ENCODE measurements at regions not wholly inside any gene's neighbourhood (a gene's known extent, or its start where the extent isn't known, plus 50 kb on each side); places are given as distances from the start of the nearest gene placed in this dataset.

GRCh38 chr6:65943548-65943947 lies 236.5 kb upstream of the EYS start:
- intact Hi-C loops (cut with micrococcal nuclease; ENCODE audit: unreplicated experiment): no loop called here
- Mint-ChIP-seq H3K4me1 (ENCODE audit: low read depth, unreplicated experiment) (no peaks in the 10 kb centered on the region), H3K9me3 (ENCODE audit: low read depth, unreplicated experiment) (peaks cover 6% of the 10 kb centered on the region), H3K36me3 (ENCODE audit: insufficient read depth, unreplicated experiment) (no peaks in the 10 kb centered on the region), H3K27me3 (ENCODE audit: unreplicated experiment) (no peaks in the 10 kb centered on the region), H3K4me3 (ENCODE audit: low read depth, unreplicated experiment) (no peak overlapping the region), H3K27ac (ENCODE audit: unreplicated experiment) (no peak overlapping the region)
- CTCF ChIA-PET: no interaction called here
- DNase-seq: no peak
- no TSS peak for BruUV-seq (replicated peaks)
- TF ChIP-seq CTCF (IDR thresholded peaks at IDR 0.05; ENCODE audit: unreplicated experiment): no peak

GRCh38 chr6:65943051-65943450 lies 236.0 kb upstream of the EYS start:
- Mint-ChIP-seq H3K27me3 (ENCODE audit: unreplicated experiment) (no peaks in the 10 kb centered on the region), H3K4me3 (ENCODE audit: low read depth, unreplicated experiment) (no peak overlapping the region), H3K36me3 (ENCODE audit: insufficient read depth, unreplicated experiment) (no peaks in the 10 kb centered on the region), H3K9me3 (ENCODE audit: low read depth, unreplicated experiment) (peaks cover 9% of the 10 kb centered on the region), H3K27ac (ENCODE audit: unreplicated experiment) (no peak overlapping the region), H3K4me1 (ENCODE audit: low read depth, unreplicated experiment) (no peaks in the 10 kb centered on the region)
- no peak for TF ChIP-seq CTCF (IDR thresholded peaks at IDR 0.05; ENCODE audit: unreplicated experiment)
- no peak for DNase-seq
- CTCF ChIA-PET: no interaction called here
- intact Hi-C loops (cut with micrococcal nuclease; ENCODE audit: unreplicated experiment): no loop called here
- no TSS peak for BruUV-seq (replicated peaks)

- no TSS peak for BruUV-seq (replicated peaks)
- no peaks in the 10 kb centered on the region for H3K4me1 Mint-ChIP-seq (ENCODE audit: low read depth, unreplicated experiment)
- H3K36me3 Mint-ChIP-seq (ENCODE audit: insufficient read depth, unreplicated experiment): no peaks in the 10 kb centered on the region
- H3K27ac Mint-ChIP-seq (ENCODE audit: unreplicated experiment): no peak overlapping the region
- no peak overlapping the region for H3K4me3 Mint-ChIP-seq (ENCODE audit: low read depth, unreplicated experiment)
- CTCF ChIA-PET: no interaction called here
- peaks cover 8% of the 10 kb centered on the region for H3K9me3 Mint-ChIP-seq (ENCODE audit: low read depth, unreplicated experiment)
- TF ChIP-seq CTCF (IDR thresholded peaks at IDR 0.05; ENCODE audit: unreplicated experiment): no peak
- intact Hi-C loops (cut with micrococcal nuclease; ENCODE audit: unreplicated experiment): no loop called here
- H3K27me3 Mint-ChIP-seq (ENCODE audit: unreplicated experiment): no peaks in the 10 kb centered on the region
- DNase-seq: no peak
Observed at GRCh38 chr6:65938000-65938399, 231.0 kb upstream of the EYS start.

- no peaks in the 10 kb centered on the region for H3K4me1 Mint-ChIP-seq (ENCODE audit: low read depth, unreplicated experiment)
- H3K27me3 Mint-ChIP-seq (ENCODE audit: unreplicated experiment): no peaks in the 10 kb centered on the region
- H3K4me3 Mint-ChIP-seq (ENCODE audit: low read depth, unreplicated experiment): no peak overlapping the region
- no peak overlapping the region for H3K27ac Mint-ChIP-seq (ENCODE audit: unreplicated experiment)
- peaks cover 8% of the 10 kb centered on the region for H3K9me3 Mint-ChIP-seq (ENCODE audit: low read depth, unreplicated experiment)
- intact Hi-C loops (cut with micrococcal nuclease; ENCODE audit: unreplicated experiment): no loop called here
- CTCF ChIA-PET: interaction anchor here (0.6 kb wide), 1 partner anchor 786 kb away, joined by 3 read pairs; no protein-coding TSS in a partner anchor
- no TSS peak for BruUV-seq (replicated peaks)
- H3K36me3 Mint-ChIP-seq (ENCODE audit: insufficient read depth, unreplicated experiment): no peaks in the 10 kb centered on the region
- no peak for DNase-seq
- no peak for TF ChIP-seq CTCF (IDR thresholded peaks at IDR 0.05; ENCODE audit: unreplicated experiment)
Observed at GRCh38 chr6:65935412-65935811, 228.4 kb upstream of the EYS start.

- BruUV-seq (replicated peaks): no TSS peak
- no peak for TF ChIP-seq CTCF (IDR thresholded peaks at IDR 0.05; ENCODE audit: unreplicated experiment)
- CTCF ChIA-PET: no interaction called here
- Mint-ChIP-seq H3K9me3 (ENCODE audit: low read depth, unreplicated experiment) (peaks cover 8% of the 10 kb centered on the region), H3K27ac (ENCODE audit: unreplicated experiment) (no peak overlapping the region), H3K4me3 (ENCODE audit: low read depth, unreplicated experiment) (no peak overlapping the region), H3K4me1 (ENCODE audit: low read depth, unreplicated experiment) (no peaks in the 10 kb centered on the region), H3K27me3 (ENCODE audit: unreplicated experiment) (no peaks in the 10 kb centered on the region), H3K36me3 (ENCODE audit: insufficient read depth, unreplicated experiment) (no peaks in the 10 kb centered on the region)
- no peak for DNase-seq
- intact Hi-C loops (cut with micrococcal nuclease; ENCODE audit: unreplicated experiment): no loop called here
Observed at GRCh38 chr6:65933390-65933789, 226.4 kb upstream of the EYS start.

Data from Calu3 (cell line).